ENCODE measurements at regions not wholly inside any gene's neighbourhood (a gene's known extent, or its start where the extent isn't known, plus 50 kb on each side); places are given as distances from the start of the nearest gene placed in this dataset.
"Not testable (repeated sequence)": the region's sequence is repeated elsewhere in the genome, so short reads cannot be mapped to it uniquely, and the experiment has no call there.

DNA sequence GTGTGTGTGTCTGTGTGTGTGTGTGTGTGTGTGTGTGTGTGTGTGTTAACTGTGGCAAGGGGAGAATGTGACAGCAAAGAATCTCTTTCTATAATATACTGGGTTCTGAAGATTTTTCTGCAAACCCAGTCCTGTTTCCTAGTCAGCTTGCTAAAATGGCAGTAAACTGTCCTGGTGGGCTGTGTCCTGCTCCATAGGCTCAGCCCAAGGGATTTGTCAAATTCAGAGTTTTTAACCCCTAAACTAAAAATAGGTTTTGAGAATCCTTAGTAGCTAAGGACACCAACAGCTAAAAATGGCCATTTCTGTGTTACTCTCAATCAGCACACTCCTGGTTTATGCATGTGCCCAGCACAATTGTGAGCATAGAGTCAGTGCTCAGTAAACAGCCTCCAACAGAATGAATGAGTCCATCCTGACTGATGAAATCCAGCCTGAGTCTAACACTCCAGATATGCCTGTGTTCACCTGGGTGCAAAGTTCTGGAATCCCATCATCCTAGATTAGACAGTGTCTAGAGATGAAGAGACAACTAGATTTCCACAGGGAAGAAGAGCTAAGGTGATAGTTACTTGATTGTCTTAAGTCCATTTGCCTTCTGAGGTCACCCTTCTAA, 192.6 kb downstream of the TTC6 start:
- no peak for DNase-seq (ENCODE audit: low spot score)

DNA sequence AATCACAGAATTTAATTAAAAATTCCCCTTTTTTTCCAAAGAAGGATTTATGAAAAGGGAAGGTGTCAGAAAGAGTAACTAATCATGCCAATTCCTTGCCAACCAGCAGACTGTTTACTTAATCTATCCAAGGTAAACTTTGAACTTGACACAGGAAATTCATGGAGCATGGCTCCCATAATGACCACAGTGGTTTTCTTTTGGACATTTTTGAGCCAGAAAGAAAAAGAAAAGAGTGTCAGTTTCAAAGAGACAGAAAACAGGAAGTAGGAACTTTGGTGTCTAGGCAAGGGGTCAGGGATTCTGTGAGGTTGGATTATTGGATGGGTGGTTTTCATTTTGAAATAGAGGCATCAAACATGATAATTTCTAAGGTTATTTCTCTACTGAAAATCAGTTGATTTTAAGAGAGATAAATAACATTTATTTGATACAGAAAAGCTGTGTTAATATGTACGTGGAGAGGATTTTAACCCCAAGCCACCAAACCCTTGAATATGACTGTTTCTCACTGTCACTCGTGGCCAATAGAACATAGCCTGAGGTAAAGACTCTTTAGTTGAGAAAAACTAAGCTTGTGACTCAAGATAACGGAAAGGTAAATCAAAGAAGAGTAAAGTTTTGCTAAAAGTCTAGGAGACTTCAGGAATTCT, 196.1 kb downstream of the TTC6 start:
- DNase-seq (ENCODE audit: low spot score) = no peak

DNA sequence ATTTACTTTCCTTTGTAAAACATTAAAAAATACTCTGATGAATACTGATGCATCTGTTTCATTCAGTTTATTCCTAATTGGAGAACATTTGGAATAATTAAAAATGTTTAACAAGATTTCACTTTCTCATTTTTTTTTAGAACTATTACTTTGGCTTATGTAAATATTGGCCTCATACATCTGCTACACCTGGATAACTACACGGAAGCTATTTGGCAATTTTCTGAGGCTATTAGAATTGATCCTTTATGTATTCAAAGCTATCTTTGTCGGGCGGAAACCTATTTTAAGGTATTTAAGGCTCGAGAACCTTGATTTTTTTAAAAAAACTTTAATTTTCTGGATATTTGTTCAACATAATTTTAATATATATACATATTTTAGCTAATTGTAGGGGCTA, 196.7 kb downstream of the TTC6 start:
- DNase-seq (ENCODE audit: low spot score) = no peak

DNA sequence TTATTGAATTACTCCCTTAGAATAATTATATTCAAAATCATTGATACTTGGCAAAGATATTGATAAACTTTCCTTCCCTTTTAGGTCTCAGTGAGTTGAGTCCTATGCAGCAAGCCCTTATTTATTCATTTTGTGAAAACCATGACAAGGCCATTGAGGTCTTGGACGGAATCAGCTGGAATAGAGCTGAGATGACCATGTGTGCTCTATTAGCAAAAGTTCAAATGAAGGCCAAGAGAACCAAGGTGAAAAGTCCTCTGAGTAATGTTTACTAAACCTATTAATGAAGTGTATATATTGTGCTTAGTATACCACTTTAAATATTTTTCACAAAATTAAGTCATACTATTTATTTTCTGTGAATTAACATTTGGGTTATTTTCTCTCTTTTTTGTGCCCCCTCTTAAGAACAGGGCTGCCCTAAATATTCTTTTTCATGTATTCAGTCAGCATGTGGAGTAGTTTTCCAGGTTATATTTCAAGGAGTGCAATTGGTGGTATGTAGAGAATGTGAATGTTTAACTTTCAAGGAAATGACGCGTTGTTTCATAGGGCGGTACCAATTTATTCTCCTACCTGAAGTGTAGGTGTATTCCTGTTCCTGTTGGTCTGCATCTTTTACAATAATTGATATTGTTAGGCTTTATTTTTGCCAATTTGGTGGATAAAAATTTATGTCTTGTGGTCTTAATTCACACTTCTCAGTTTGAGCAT, 201.4 kb downstream of the TTC6 start:
- DNase-seq (ENCODE audit: low spot score) = no peak

DNA sequence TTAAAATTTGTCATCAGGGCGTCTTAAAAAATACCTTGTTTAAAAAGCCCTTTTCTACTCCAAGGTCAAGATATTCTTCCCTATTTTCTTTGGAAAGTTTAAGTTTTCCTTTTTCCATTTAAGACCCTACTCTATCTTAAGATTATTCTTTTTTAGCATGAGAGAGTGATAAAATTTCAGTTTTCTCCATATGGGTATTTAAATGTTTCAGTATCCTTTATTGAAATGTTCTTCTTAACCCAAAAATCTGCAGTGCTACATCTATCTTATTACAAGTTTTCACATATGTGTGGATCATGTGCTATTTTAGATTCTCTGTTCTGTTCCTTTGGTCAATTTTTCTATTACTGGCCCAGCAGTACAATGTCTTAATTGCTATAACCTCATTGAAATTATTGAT, 202.2 kb downstream of the TTC6 start:
- no peak for DNase-seq (ENCODE audit: low spot score)

DNA sequence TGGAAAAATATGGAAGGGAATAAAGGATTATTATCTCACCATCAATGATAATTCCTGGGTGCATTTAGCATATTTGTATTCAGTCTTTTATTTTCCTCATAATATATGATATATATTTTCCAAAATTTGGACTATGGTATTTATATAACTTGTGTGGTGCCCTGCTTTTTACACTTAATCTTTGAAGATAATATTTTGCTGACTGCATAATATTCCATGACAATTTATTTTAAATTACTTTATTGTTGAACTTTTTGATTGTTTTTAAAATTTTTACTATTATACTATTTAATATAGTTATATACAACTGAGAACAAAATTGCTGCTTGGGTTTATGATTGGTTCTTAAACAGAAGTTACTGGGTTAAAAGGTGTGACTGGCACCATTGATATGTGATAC, 212.3 kb downstream of the TTC6 start:
- no peak for DNase-seq (ENCODE audit: low spot score)

DNA sequence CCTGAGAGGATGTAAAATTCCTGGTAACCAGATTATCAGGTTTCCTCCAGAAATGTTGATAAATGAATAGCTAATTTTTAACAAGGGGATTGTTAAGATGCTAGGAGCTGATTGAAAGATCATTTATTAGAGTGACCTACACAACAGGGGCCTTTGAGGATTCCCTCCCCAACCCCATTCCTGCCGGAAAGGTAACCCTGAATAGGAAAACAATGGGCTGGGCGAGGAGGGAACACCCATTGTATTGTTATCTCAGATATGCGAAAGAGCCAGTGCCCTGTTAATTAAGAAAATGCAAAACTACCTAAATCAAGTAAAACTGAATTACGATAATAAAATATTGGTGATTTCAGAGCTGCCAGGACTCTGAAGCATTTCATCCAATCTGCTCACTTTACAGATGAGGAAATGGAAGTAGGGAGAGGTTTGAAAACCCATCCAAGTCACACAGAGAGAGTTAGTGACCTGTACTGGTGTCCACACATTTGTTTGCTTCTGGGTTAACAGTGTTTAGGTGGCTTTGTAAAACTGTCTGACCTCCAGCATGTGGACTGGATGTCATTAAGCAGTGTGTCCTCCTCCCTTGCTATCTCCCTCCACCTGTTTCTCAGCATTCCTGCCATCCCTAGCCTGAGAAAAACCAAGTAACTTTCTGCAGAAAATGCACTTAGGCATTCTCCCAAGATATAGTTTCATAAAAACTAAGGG, 214.8 kb downstream of the TTC6 start:
- no peak for DNase-seq (ENCODE audit: low spot score)

DNA sequence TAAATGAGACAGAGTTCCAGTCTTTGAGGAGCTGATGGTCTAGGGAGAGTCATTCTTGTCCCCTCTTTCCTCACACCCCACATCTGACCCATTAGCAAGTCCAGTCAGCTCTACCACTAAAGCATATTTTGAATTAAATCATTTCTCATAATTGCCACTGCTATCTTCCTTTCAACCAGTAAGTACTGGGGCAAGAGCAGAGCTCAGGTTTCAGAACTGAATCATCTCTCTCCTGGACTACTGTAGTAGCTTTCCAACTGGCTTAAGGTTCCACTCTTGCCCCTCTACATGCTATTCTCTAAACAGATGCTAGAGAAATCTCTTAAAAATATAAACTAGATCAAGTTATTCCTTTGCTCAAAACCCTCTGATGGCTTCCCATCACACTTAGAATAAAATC, 218.3 kb downstream of the TTC6 start:
- DNase-seq (ENCODE audit: low spot score) = no peak

DNA sequence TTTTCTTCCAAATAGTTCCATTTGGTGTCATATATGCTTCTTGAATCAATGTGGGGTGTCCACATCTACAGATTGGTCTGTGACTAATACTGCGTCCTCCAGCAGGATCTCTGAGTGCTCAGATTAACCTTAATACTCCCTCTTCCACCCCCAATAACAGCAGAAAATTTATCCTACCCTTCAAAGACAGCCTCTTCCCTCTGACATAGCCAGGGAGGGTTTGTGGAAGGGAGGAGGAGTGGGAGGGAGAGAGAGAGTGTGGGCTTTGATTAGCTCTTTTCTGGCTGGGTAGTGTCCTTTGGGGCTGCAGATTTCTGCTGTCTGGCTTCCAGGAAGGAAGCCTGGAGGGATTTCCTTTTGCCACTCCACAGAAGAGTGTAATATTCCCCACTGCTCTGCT, 220.7 kb downstream of the TTC6 start:
- DNase-seq (ENCODE audit: low spot score) = no peak

DNA sequence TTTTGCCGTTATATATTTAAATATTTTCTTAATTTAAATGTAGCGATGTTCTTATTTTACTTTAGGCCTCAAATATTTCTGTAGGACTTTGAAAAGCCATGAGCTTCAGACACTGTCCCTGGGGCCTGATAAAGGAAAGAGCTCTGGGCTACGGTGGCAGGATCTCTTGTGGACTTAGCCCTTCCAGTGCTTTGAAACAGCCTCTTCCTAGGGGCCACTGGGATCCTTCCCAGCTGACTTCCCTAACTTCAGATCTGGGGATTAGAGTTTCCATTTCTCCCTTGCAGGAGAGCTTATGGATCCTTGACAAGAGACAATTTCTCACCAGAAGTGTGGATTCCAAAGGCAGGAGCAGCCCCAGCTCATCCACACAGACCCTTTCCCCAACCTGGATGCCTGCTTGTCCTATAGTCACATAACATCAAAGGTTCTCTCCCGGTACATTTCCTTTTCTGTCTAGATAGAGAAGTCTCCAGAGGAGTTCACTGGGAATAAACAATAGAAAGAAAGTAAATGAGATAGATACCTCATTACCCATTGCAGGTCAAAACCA, 221.4 kb downstream of the TTC6 start:
- DNase-seq (ENCODE audit: low spot score) = no peak

DNA sequence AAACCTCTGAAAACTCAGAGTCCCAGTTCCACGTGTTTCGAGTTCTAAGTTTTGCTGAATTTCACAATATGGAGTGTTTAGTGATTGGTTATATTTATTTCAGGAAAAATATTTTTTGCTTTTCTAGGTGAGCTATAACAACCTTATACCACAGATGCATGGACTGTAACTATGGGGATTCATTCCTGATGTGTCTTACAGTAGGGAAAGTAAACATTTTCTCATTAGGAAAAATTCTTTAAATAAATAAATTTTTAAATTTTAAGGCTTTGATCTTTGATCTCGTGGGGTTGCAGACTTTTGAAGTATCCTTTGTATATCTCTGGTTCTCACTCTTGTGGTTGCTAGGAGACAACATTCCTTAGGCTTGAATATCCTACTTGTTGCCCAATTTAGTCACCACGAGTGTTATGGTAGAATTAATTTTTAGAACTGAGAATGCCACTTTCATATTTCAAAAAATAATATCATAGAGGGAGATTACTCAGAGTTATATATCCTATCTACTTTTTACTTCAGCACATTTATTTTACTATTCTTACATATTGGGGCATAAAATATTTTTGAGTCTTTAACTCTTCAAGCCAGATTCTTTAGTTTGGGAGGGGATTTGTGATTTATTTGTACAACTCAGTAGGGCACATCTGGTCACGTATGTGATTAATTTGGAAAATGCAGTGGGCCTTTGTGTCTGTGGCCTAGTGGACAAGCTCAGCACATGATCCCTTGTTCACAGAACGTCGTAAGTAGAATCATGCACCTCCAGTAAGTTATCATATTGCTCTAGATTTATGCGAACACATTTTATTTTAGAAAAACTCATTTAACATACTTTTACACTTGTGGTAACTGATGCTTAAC, 224.0 kb downstream of the TTC6 start:
- DNase-seq (ENCODE audit: low spot score) = peak; percentile 11

DNA sequence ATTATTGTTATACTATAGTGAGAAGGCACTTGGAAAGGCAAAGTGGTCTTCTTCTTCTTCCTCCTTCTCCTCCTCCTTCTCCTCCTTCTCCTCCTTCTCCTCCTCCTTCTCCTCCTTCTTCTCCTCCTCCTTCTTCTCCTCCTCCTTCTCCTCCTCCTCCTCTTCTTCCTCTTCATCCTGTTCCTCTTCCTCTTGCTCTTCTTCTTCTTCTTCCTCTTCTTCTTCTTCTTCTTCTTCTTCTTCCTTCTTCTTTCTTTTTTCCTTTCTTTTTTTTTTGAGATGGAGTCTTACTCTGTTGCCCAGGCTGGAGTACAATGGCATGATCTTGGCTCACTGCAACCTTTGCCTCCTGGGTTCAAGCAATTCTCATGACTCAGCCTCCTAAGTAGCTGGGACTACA, 225.4 kb downstream of the TTC6 start:
- not testable (repeated sequence) for DNase-seq (ENCODE audit: low spot score)

DNA sequence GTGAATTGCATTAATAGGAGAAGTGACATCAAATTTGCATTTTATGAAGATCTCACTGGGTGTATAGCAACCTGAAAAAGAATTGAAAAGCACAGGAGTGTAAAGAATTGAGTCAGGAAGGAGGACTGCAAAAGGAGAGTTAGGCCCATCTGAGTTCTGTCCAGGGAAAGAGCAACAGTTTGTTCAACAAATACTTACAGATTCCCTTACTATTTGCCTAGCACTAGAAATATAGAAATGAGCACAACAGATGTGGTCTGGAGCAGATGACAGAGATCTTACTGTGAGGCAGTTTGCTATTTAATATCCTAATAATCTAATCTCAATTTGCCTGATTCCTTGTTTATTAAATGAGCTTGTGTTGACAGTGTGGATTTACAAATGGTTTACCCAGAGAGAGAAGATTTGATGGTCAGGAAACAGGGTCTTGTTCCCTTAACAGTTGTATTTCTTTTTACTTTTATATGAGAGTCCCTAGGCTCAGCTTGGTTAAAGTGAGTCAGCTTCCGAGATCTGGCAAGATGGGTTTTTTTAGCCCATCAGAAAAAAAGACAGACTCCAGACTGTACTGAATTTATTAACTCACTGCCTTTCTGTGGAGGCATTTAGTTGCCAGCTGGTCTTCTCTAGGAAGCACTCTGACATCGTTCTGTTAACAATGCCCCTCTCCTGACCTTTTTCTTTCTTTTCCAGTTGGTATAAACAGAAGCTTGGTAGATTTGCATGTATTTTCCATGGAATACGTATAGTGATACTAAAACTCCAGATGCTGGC, 229.7 kb downstream of the TTC6 start:
- DNase-seq (ENCODE audit: low spot score) = no peak

DNA sequence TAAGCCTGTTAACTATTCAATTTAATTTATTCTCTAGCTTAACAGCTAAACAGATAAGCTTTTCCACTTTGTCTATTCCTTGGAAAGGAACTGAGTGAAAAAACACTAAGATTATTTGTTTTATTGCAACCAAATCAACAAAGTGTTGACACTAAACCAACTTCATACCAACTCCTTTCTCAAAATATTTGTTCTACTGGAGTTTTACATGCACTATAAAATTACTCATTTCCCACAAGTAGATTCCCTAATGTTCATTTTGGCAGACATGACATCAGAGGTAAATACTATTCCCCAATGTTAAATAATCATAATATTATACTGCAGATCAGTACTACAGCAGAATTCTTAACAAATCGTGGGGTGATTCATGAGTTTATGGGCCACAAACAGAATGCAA, 231.4 kb downstream of the TTC6 start:
- DNase-seq (ENCODE audit: low spot score) = no peak

DNA sequence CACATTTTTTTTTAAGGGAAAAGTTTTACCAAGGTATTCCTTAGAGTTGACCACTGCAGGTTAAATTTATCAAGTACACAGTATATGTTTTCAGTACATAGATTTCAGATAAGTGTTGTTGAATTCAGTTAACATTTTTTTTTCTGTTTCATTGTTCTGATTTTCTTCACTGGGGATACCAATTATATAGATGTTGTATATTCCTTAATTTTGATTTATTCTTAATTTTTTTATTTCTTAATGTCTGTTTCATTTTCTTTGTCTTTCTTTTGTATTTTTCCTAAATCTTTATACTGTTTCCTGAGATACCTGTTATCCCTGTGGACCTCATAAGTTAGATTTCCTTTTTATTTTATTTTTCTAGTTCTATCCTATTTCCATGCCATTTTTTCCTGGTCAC, 234.8 kb downstream of the TTC6 start:
- no peak for DNase-seq (ENCODE audit: low spot score)

DNA sequence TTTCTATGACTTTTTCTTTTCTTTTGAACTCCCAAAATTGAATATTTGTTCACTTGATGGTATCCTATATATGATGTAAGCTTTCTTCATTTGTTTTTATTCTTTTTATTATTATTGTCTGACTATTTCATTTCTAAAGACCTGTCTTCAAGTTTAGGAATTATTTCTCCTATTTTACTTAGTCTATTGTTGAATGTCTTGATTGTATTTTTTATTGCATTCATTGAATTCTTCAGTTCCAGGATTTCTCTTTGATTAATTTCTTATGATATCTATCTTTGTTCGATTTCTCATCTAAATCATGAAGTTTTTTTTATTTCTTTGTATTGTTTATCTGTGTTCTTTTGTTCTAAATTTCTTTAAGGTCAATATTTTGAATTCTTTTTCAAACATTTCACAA, 238.8 kb downstream of the TTC6 start:
- DNase-seq (ENCODE audit: low spot score) = no peak

DNA sequence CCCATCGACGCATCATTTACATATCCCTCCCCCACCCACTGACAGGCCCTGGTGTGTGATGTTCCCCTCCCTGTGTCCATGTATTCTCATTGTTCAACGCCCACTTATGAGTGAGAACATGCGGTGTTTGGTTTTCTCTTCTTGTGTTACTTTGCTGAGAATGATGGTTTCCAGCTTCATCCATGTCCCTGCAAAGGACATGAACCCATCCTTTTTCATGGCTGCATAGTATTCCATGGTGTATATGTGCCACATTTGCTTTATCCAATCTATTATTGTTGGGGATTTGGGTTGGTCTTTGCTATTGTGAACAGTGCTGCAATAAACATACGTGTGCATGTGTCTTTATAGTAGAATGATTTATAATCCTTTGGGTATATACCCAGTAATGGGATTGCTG, 243.3 kb downstream of the TTC6 start:
- DNase-seq (ENCODE audit: low spot score) = not testable (repeated sequence)

DNA sequence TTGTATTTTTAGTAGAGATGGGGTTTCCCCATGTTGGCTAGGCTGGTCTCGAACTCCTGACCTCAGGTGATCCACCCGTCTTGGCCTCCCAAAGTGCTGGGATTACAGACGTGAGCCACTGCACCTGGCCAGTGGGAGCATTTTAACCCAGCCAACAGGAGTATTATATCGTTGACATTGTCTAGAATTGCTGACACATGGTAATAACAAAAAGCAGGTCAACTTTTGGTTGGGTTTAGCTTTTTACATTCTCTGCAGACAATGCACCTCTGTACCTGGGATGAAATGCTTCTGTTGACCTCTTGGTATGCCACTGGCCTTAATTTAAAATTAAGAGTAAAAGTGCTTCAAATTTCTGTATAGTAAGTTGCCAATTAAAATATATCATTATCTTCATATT, 245.6 kb downstream of the TTC6 start:
- DNase-seq (ENCODE audit: low spot score) = not testable (repeated sequence)

DNA sequence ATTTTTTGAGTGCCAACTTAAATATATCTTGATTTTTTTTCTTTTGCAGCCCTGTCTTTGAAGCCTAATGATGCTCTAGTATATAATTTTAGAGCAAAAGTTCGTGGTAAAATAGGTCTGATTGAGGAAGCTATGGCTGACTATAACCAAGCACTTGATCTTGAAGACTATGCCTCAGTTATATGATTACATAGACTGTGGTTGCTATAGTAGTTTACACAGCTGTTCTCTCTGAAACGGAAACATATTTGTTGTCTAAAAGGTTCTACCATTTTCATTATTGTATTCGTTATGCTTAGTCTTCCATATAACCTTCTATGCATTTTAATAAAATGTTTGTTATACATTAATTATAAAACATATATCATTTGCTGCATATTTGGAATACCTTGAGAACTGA, 246.7 kb downstream of the TTC6 start:
- DNase-seq (ENCODE audit: low spot score) = no peak

DNA sequence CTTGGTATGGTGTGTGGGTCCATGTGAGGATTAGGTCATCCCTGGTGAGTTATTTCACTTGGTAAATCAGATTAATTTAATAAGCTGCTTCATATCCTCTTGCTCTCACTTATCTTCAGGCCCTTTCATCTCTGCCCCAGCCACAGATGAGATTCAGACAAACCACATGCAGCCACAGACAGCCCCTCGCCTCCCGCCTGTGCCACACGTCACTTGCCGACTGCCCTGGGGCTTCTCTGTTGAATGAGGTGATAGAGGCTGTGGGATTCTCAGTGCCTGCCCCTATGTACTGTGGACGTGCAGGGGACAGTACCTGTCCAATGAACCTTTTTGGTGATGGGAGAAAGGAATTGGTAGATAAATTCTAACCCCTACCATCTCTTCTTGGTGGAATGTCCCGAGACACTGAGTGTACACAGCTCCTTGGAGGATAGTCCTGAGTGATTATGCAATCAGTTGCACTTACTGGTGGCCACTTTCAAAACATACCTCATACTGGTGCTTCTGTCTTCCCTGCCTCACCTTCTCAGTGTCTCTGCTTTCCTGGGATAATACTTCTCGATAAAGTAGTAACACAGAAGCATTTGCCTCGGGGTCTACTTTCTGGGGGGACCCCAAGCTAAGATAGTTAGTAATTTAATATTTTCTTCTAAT, 248.7 kb downstream of the TTC6 start:
- no peak for DNase-seq (ENCODE audit: low spot score)
